SH-SY5Y (cell line): ENCODE measurements at regions not wholly inside any gene's neighbourhood (a gene's known extent, or its start where the extent isn't known, plus 50 kb on each side); places are given as distances from the start of the nearest gene placed in this dataset.

Experiments used
- GATA2 ChIP-seq: IDR thresholded peaks from 2 replicates; pipeline ENCODE4 v1.6.1; 2011; ENCODE audit warnings: mild to moderate bottlenecking, low read depth, low read length
- GATA3 ChIP-seq: IDR thresholded peaks from 2 replicates; pipeline ENCODE4 v1.6.1; 2011; ENCODE audit warnings: low read depth, mild to moderate bottlenecking, low read length, moderate library complexity

DNA sequence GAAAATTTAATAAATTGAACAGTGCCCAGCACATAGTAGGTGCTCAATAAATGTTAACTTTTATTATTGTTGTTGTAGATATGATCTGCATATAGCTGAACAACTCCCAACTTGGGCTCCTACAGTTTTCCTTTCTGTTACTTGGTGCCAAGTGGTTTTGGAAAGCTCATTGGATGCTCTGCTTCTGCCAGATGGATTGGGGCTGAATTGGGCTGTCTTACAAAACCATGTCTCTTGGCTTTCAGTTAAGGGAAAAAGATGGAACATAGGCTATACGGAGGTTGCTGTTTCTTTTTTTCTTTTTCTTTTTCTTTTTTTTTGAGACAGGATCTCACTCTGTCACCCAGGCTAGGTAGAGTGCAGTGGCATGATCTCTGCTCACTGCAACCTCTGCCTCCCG lies 140.7 kb upstream of the PWP1 start:
- no peak for TF ChIP-seq GATA2
- no peak for TF ChIP-seq GATA3
